ENCODE measurements at regions not wholly inside any gene's neighbourhood (a gene's known extent, or its start where the extent isn't known, plus 50 kb on each side); places are given as distances from the start of the nearest gene placed in this dataset.
"Not testable (repeated sequence)": the region's sequence is repeated elsewhere in the genome, so short reads cannot be mapped to it uniquely, and the experiment has no call there.

DNA sequence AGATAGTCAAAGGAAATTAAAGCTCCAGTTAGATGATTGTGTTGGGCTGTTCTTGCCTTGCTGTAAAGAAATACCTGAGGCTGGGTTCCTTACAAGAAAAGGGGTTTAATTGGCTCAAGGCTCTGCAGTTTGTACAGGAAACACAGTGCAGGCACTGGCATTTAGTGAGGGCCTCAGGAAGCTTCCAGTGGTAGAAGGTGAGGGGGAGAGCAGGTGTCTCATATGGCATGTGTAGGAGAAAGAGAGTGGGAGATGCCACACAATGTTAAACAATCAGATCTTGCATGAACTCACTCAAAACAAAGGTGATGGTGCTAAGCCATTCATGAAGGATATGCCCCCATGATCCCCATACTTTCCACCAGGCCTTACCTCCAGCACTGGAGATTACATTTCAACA, 493.5 kb upstream of the IMPG1 start:
- Histone ChIP-seq H3K4me3 (no peak overlapping the region), H3K27ac (no peak overlapping the region)
- no peak for DNase-seq (ENCODE audit: low spot score)
- no peak for TF ChIP-seq CTCF (IDR thresholded peaks at IDR 0.05)

GRCh38 chr6:76562371-76562770, 489.9 kb upstream of the IMPG1 start:
- H3K27ac ChIP-seq; DNase-seq (ENCODE audit: low spot score); H3K4me3 ChIP-seq: not testable (repeated sequence)

GRCh38 chr6:76560851-76561755, 488.6 kb upstream of the IMPG1 start:
- not testable (repeated sequence) for H3K4me3 ChIP-seq; H3K27ac ChIP-seq; DNase-seq (ENCODE audit: low spot score)

DNA sequence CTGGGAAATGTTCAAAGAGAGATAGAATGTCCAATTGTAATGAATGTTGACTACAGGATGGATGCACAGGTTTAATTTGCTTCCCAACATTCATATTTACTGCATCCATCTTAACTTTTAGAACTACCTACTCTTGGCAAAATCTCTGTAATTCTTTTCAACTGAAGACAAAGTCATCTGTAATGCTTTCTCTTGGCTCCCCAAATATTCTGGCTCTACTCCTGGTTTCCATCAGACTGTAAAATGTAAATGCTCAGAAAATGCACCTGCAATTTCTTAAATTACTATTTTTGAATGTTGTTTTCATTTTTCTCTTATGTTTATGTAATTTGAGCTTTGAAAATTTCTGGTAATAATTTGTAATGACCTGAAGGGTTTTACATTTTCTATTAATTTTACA, 480.8 kb upstream of the IMPG1 start:
- TF ChIP-seq CTCF (IDR thresholded peaks at IDR 0.05): no peak
- DNase-seq (ENCODE audit: low spot score): no peak
- H3K27ac ChIP-seq: no peak overlapping the region
- H3K4me3 ChIP-seq: no peak overlapping the region

- no peak for TF ChIP-seq CTCF (IDR thresholded peaks at IDR 0.05)
- no peak for DNase-seq (ENCODE audit: low spot score)
- no peak overlapping the region for H3K4me3 ChIP-seq
- no peak overlapping the region for H3K27ac ChIP-seq
Observed at GRCh38 chr6:76552268-76552667, 479.8 kb upstream of the IMPG1 start.

DNA sequence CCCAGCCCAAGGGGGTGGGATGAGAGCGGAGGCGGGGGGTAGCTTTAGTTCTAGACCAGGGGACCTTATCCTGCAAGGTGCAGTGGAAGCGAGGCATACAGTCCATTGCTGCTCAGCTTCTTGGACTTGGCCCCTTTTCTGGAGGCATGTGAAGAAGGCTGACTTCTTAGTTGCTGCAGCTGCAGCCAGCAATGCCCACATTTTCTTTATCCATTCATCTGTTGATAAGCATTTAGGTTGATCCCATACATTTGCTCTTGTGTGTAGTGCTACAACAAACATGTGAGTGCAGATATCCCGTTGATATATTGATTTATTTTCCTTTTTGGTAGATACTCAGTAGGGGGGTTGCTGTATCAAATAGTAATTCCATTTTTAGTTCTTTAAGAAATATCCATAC, 461.2 kb upstream of the IMPG1 start:
- DNase-seq (ENCODE audit: low spot score): no peak
- no peak for TF ChIP-seq CTCF (IDR thresholded peaks at IDR 0.05)
- Histone ChIP-seq H3K27ac (no peak overlapping the region), H3K4me3 (no peak overlapping the region)

DNA sequence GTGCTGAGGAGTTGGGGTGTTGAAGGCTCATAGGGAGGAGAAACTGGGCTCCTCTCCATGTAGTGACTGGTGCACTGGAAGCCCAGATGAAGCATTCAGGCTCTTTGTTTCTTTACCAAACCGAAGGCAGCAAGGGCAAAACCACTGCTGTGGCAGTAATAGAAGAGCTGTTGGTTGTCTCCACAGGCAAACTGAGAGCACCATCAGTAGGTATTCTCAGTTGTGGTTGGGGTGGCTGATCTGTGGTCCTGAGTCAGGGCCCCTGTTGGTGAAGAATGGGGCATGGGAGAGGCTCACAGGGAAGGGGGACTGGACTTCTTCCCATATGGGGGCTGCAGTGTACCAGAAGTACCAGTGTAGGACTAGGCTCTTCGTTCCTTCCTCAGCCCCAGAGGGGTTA, 460.2 kb upstream of the IMPG1 start:
- DNase-seq (ENCODE audit: low spot score): no peak
- no peak for TF ChIP-seq CTCF (IDR thresholded peaks at IDR 0.05)
- no peak overlapping the region for H3K4me3 ChIP-seq
- H3K27ac ChIP-seq: no peak overlapping the region

- no peak overlapping the region for H3K27ac ChIP-seq
- DNase-seq (ENCODE audit: low spot score): no peak
- no peak for TF ChIP-seq CTCF (IDR thresholded peaks at IDR 0.05)
- no peak overlapping the region for H3K4me3 ChIP-seq
Observed at GRCh38 chr6:76518443-76518842, 446.0 kb upstream of the IMPG1 start.
